HepG2 (cell line): ENCODE measurements at regions not wholly inside any gene's neighbourhood (a gene's known extent, or its start where the extent isn't known, plus 50 kb on each side); places are given as distances from the start of the nearest gene placed in this dataset.
"Not testable (repeated sequence)": the region's sequence is repeated elsewhere in the genome, so short reads cannot be mapped to it uniquely, and the experiment has no call there.

ENCODE experiments used
- ATAC-seq: fragments of 200-7000 bp; cut with Tn5 transposase; 3 replicates; pipeline ENCODE4 v1.9.1; 2020; ENCODE audit warnings: mild to moderate bottlenecking, moderate library complexity
- BruUV-seq: library from RNA; stranded (reverse); fragments of 400-500 nt; replicated peaks from 2 replicates; lab custom pipeline; 2021; lab: Mats Ljungman, UMichigan
- CTCF ChIA-PET: fragments of 300-600 bp; formaldehyde crosslinking; extraction: SDS; loops from one replicate; lab custom pipeline; 2021; ENCODE audit warnings: low total read pairs, inconsistent platforms, low intra/inter-chr PET ratio; lab: Yijun Ruan, JAX
- POLR2A ChIA-PET: fragments of 350-600 bp; sonication (Branson Sonifier 250); formaldehyde crosslinking; loops from one replicate; lab custom pipeline; 2020; ENCODE audit warnings: antibody characterized with exemption, inconsistent platforms; lab: Yijun Ruan, JAX
- DNase-seq: peaks from one replicate; pipeline ENCODE4 v3.0.0-alpha.2; 2015; ENCODE audit warnings: low spot score
- FAIRE-seq: peaks from 3 replicates; lab custom pipeline; 2011; peaks lifted over from hg19 to GRCh38; lab: Jason Lieb, UNC
- H2AFZ ChIP-seq: one replicate; pipeline ENCODE4 v1.6.1; 2011; ENCODE audit warnings: low read length, inconsistent platforms
- H3K27ac ChIP-seq: fragments of 300-600 bp; 3 replicates; pipeline ENCODE4 v1.8.0; 2011; ENCODE audit warnings: mixed run types, mild to moderate bottlenecking, mixed read lengths, low read length, inconsistent platforms; ENCODE audit not compliant: insufficient read depth; ENCODE audit errors: extremely low read length
- H3K27me3 ChIP-seq, 2 experiments: fragments of 200-600 bp in 1 of 2; 2 replicates in 1 of 2; 3 replicates in 1 of 2; pipeline versions ENCODE4 v1.6.0 to v1.8.0; 2011; ENCODE audit warnings: low read length in 2 of 2, mild to moderate bottlenecking in 2 of 2, moderate library complexity in 2 of 2, inconsistent platforms in 1 of 2; ENCODE audit not compliant: insufficient read depth in 2 of 2, control insufficient read depth in 1 of 2
- H3K36me3 ChIP-seq, 2 experiments: fragments of 200-600 bp in 1 of 2; replicated peaks in 1 of 2; 2 replicates in 1 of 2; 3 replicates in 1 of 2; pipeline versions ENCODE4 v1.5.1 to v1.8.0; 2011; ENCODE audit warnings: low read length in 2 of 2, inconsistent platforms in 1 of 2; ENCODE audit not compliant: insufficient read depth in 2 of 2, control insufficient read depth in 1 of 2
- H3K4me1 ChIP-seq: 2 replicates; pipeline ENCODE4 v1.5.1; 2012; ENCODE audit warnings: low read length, inconsistent platforms; ENCODE audit not compliant: insufficient read depth
- H3K4me2 ChIP-seq: 2 replicates; pipeline ENCODE4 v1.6.0; 2011; ENCODE audit warnings: low read depth, low read length, inconsistent platforms
- H3K4me3 ChIP-seq, 3 experiments: fragments of 200-600 bp in 1 of 3; sonication (generic), shearing (Covaris generic) in 1 of 3; replicated peaks in 1 of 3; 2 replicates each; pipeline ENCODE4 v1.5.1; 2011 to 2016; ENCODE audit warnings: low read length in 3 of 3, inconsistent platforms in 2 of 3, low read depth in 2 of 3, mild to moderate bottlenecking in 2 of 3, control low read depth in 1 of 3, mixed read lengths in 1 of 3; ENCODE audit not compliant: insufficient read depth in 1 of 3
- H3K79me2 ChIP-seq: one replicate; pipeline ENCODE4 v1.6.1; 2011; ENCODE audit warnings: low read length, inconsistent platforms; ENCODE audit not compliant: insufficient read depth
- H3K9ac ChIP-seq: 2 replicates; pipeline ENCODE4 v1.6.0; 2011; ENCODE audit warnings: mild to moderate bottlenecking, low read depth, low read length, inconsistent platforms; ENCODE audit not compliant: insufficient read depth
- H3K9me3 ChIP-seq: 2 replicates; pipeline ENCODE4 v1.5.1; 2012; ENCODE audit warnings: mild to moderate bottlenecking, low read length
- H4K20me1 ChIP-seq: 2 replicates; pipeline ENCODE4 v1.6.0; 2011; ENCODE audit warnings: inconsistent platforms, mild to moderate bottlenecking, low read length, moderate library complexity; ENCODE audit not compliant: insufficient read depth
- CERS6 ChIP-seq: sonication (generic); formaldehyde crosslinking; IDR thresholded peaks from 2 replicates; pipeline ENCODE4 v1.5.0; 2020; ENCODE audit warnings: missing genetic modification reagents
- PBX2 ChIP-seq: IDR thresholded peaks from 2 replicates; pipeline ENCODE4 v1.6.1; 2016; ENCODE audit warnings: control low read depth
- RFX5 ChIP-seq: IDR thresholded peaks from 2 replicates; pipeline ENCODE4 v1.6.1; 2011; ENCODE audit warnings: low read depth, low read length, improper control_type of control experiment
- U2AF2 ChIP-seq: fragments of 200-400 bp; formaldehyde crosslinking; IDR thresholded peaks from 2 replicates; pipeline ENCODE4 v1.6.1; 2017; ENCODE audit warnings: low read depth, mild to moderate bottlenecking, low read length
- ZBTB38 ChIP-seq: sonication (generic); formaldehyde crosslinking; IDR thresholded peaks from 2 replicates; pipeline ENCODE4 v1.5.1; 2020; ENCODE audit warnings: mild to moderate bottlenecking, missing genetic modification reagents
- WGBS: methylation state at CpG from one replicate; pipeline ENCODE4 v1.1.6; 2017; ENCODE audit warnings: low lambda C conversion rate; 5-methylcytosine and 5-hydroxymethylcytosine counted together
- in situ Hi-C: cut with HindIII; loops from 2 replicates; pipeline ENCODE4 v1.10.0; 2017; ENCODE audit warnings: low pct_unique_long_range_greater_than_20kb; ENCODE audit not compliant: extremely low pct_ligation_motif_present
- intact Hi-C: fragments of 100-400 bp; cut with micrococcal nuclease; formaldehyde crosslinking; loops from one replicate; pipeline ENCODE4 v1.10.0; 2022; ENCODE audit not compliant: unreplicated experiment

DNA sequence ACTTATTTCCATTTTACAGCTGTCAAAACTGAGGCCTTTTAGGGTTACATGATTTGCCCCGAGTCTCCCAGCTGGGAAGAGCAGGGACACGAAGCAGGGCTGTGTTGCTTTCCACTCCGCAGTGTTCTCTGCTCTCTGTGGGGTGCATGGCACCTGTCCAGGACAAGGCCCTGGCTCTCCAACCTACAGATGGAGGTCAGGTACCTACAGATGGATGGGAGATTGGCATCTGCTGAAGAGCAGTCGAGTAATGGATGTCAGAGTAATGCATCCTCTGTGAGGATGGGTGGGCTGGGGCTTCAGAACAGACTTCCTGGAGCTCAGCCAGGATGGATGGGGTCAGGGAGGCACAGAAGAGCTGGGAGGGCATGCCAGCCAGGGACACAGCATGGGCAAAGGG is 85.0 kb downstream of the EMX2 start:
- POLR2A ChIA-PET = no interaction called here
- Histone ChIP-seq H3K4me2 (no peak overlapping the region), H3K4me3 (no peak overlapping the region), H3K27ac (no peak overlapping the region), H2AFZ (no peak overlapping the region), H3K4me1 (no peaks in the 10 kb centered on the region), H3K9ac (no peak overlapping the region), H4K20me1 (no peaks in the 10 kb centered on the region), H3K79me2 (no peaks in the 10 kb centered on the region), H3K9me3 (no peaks in the 10 kb centered on the region), H3K36me3 (no peaks in the 10 kb centered on the region), H3K27me3 (peaks cover 0 to 10% of the 10 kb centered on the region in 2 experiments; a peak in 1 of 5 replicates)
- CTCF ChIA-PET = no interaction called here
- in situ Hi-C loops = no loop called here
- TF ChIP-seq PBX2 (CRISPR knock-in tag) (no peak), CERS6 (CRISPR knock-in tag) (no peak), U2AF2 (no peak), ZBTB38 (CRISPR knock-in tag) (no peak), RFX5 (no peak)
- FAIRE-seq = no peak
- 10% methylated on average over 3 of the region's 4 CpGs for WGBS
- DNase-seq = no peak
- intact Hi-C loops = no loop called here
- ATAC-seq = no peak
- BruUV-seq = no TSS peak

- BruUV-seq, H2AFZ ChIP-seq, H3K79me2 ChIP-seq, H3K4me3 ChIP-seq, in situ Hi-C loops, H3K36me3 ChIP-seq, H3K4me2 ChIP-seq, POLR2A ChIA-PET, H3K9ac ChIP-seq, H3K4me1 ChIP-seq, intact Hi-C loops, H4K20me1 ChIP-seq, H3K9me3 ChIP-seq, H3K27ac ChIP-seq, CTCF ChIA-PET, H3K27me3 ChIP-seq, FAIRE-seq, ATAC-seq, DNase-seq: not testable (repeated sequence)
- WGBS = 73% methylated on average over 8 of the region's 9 CpGs
Observed at GRCh38 chr10:117629717-117630116, 87.2 kb downstream of the EMX2 start.
